NOMO-1 treated with DMSO at 0.1 percent for 48 hours (cell line): ENCODE measurements at regions not wholly inside any gene's neighbourhood (a gene's known extent, or its start where the extent isn't known, plus 50 kb on each side); places are given as distances from the start of the nearest gene placed in this dataset.
A peak's percentile ranks its signal among the peaks of the same experiment; 100 is the strongest.

Experiments used
- DNase-seq: peaks from one replicate; lab custom pipeline; 2025; ENCODE audit not compliant: unreplicated experiment; lab: John Stamatoyannopoulos, UW

- DNase-seq, result no peak
Observed at GRCh38 chr3:177590826-177591225, 393.5 kb upstream of the TBL1XR1 start.

- peak; percentile 52 for DNase-seq
Observed at GRCh38 chr3:177591379-177591778, 394.1 kb upstream of the TBL1XR1 start.

GRCh38 chr3:177594096-177594495 lies 396.8 kb upstream of the TBL1XR1 start:
- no peak for DNase-seq

GRCh38 chr3:177595530-177596188 lies 398.4 kb upstream of the TBL1XR1 start:
- DNase-seq, result no peak

GRCh38 chr3:177596248-177596815 lies 399.1 kb upstream of the TBL1XR1 start:
- DNase-seq, result no peak

GRCh38 chr3:177596816-177597271 lies 399.6 kb upstream of the TBL1XR1 start:
- DNase-seq, result no peak

GRCh38 chr3:177597311-177598096 lies 400.2 kb upstream of the TBL1XR1 start:
- DNase-seq, result peak; percentile 59

GRCh38 chr3:177598097-177598833 lies 401.0 kb upstream of the TBL1XR1 start:
- no peak for DNase-seq

GRCh38 chr3:177599326-177599725 lies 402.0 kb upstream of the TBL1XR1 start:
- DNase-seq, result no peak

- no peak for DNase-seq
Observed at GRCh38 chr3:177599837-177600236, 402.6 kb upstream of the TBL1XR1 start.

GRCh38 chr3:177600411-177600810 lies 403.1 kb upstream of the TBL1XR1 start:
- DNase-seq, result no peak

GRCh38 chr3:177601152-177601551 lies 403.9 kb upstream of the TBL1XR1 start:
- no peak for DNase-seq

GRCh38 chr3:177602601-177603147 lies 405.4 kb upstream of the TBL1XR1 start:
- DNase-seq, result peak; percentile 54

GRCh38 chr3:177603148-177603603 lies 405.9 kb upstream of the TBL1XR1 start:
- peak; percentile 76 for DNase-seq

- no peak for DNase-seq
Observed at GRCh38 chr3:177604181-177604580, 406.9 kb upstream of the TBL1XR1 start.

GRCh38 chr3:177606891-177607290 lies 409.6 kb upstream of the TBL1XR1 start:
- no peak for DNase-seq

- DNase-seq, result no peak
Observed at GRCh38 chr3:177607589-177607988, 410.3 kb upstream of the TBL1XR1 start.

- no peak for DNase-seq
Observed at GRCh38 chr3:177608443-177608842, 411.2 kb upstream of the TBL1XR1 start.

GRCh38 chr3:177609613-177610012 lies 412.3 kb upstream of the TBL1XR1 start:
- no peak for DNase-seq

- no peak for DNase-seq
Observed at GRCh38 chr3:177610262-177610661, 413.0 kb upstream of the TBL1XR1 start.
